H9 (cell line): ENCODE measurements at regions not wholly inside any gene's neighbourhood (a gene's known extent, or its start where the extent isn't known, plus 50 kb on each side); places are given as distances from the start of the nearest gene placed in this dataset.

Experiments used
- DNase-seq: peaks from one replicate; pipeline ENCODE4 v3.0.0-alpha.2; 2017
- H2AFZ ChIP-seq: one replicate; pipeline ENCODE4 v1.6.1; 2013; ENCODE audit warnings: mild to moderate bottlenecking, low read length, control low read depth, moderate library complexity
- H2AK5ac ChIP-seq: 2 replicates; pipeline ENCODE4 v1.6.1; 2013; ENCODE audit warnings: low read length, control low read depth, mixed read lengths; ENCODE audit not compliant: insufficient read length
- H2BK120ac ChIP-seq: one replicate; pipeline ENCODE4 v1.6.1; 2013; ENCODE audit warnings: low read depth, mild to moderate bottlenecking, low read length, control low read depth, inconsistent platforms; ENCODE audit not compliant: poor library complexity, severe bottlenecking
- H2BK12ac ChIP-seq: 2 replicates; pipeline ENCODE4 v1.6.1; 2013; ENCODE audit warnings: low read length, control low read depth, mixed read lengths, low read depth; ENCODE audit not compliant: insufficient read length
- H2BK15ac ChIP-seq: 2 replicates; pipeline ENCODE4 v1.6.1; 2013; ENCODE audit warnings: low read depth, low read length, control low read depth
- H2BK20ac ChIP-seq: one replicate; pipeline ENCODE4 v1.6.1; 2013; ENCODE audit warnings: low read depth, mild to moderate bottlenecking, low read length, control low read depth, inconsistent platforms; ENCODE audit not compliant: poor library complexity, severe bottlenecking
- H2BK5ac ChIP-seq: 2 replicates; pipeline ENCODE4 v1.6.1; 2013; ENCODE audit warnings: low read length, control low read depth, mixed read lengths; ENCODE audit not compliant: insufficient read length
- H3K14ac ChIP-seq: 2 replicates; pipeline ENCODE4 v1.6.1; 2013; ENCODE audit warnings: low read length, control low read depth; ENCODE audit not compliant: insufficient read depth
- H3K18ac ChIP-seq: 2 replicates; pipeline ENCODE4 v1.6.1; 2013; ENCODE audit warnings: low read depth, mild to moderate bottlenecking, mixed read lengths, low read length, control low read depth; ENCODE audit not compliant: insufficient read length
- H3K23ac ChIP-seq: 2 replicates; pipeline ENCODE4 v1.6.1; 2013; ENCODE audit warnings: low read length, control low read depth, mixed read lengths, low read depth; ENCODE audit not compliant: insufficient read length
- H3K23me2 ChIP-seq: 2 replicates; pipeline ENCODE4 v1.6.1; 2013; ENCODE audit warnings: low read depth, mild to moderate bottlenecking, mixed read lengths, low read length, control low read depth; ENCODE audit not compliant: insufficient read length, poor library complexity, severe bottlenecking
- H3K27ac ChIP-seq: 2 replicates; pipeline ENCODE4 v1.5.1; 2013; ENCODE audit warnings: low read length, control low read depth, mixed read lengths, low read depth; ENCODE audit not compliant: insufficient read length
- H3K27me3 ChIP-seq: 2 replicates; pipeline ENCODE4 v1.6.1; 2013; ENCODE audit warnings: low read length, control low read depth, inconsistent platforms; ENCODE audit not compliant: insufficient read depth
- H3K4ac ChIP-seq: 2 replicates; pipeline ENCODE4 v1.6.1; 2013; ENCODE audit warnings: low read depth, mild to moderate bottlenecking, control low read depth, inconsistent platforms, low read length, moderate library complexity
- H3K4me1 ChIP-seq: 2 replicates; pipeline ENCODE4 v1.6.1; 2013; ENCODE audit warnings: low read length, control low read depth, inconsistent platforms; ENCODE audit not compliant: insufficient read depth
- H3K4me2 ChIP-seq: 2 replicates; pipeline ENCODE4 v1.6.1; 2013; ENCODE audit warnings: low read length, control low read depth, mixed read lengths; ENCODE audit not compliant: insufficient read length, insufficient read depth
- H3K56ac ChIP-seq: 2 replicates; pipeline ENCODE4 v1.6.1; 2013; ENCODE audit warnings: low read depth, mild to moderate bottlenecking, mixed read lengths, low read length, control low read depth; ENCODE audit not compliant: insufficient read length
- H3K79me1 ChIP-seq: 2 replicates; pipeline ENCODE4 v1.6.1; 2013; ENCODE audit warnings: low read depth, mild to moderate bottlenecking, moderate library complexity, low read length, control low read depth, inconsistent platforms; ENCODE audit not compliant: insufficient read depth, poor library complexity, severe bottlenecking
- H3K79me2 ChIP-seq: 2 replicates; pipeline ENCODE4 v1.6.1; 2013; ENCODE audit warnings: low read length, control low read depth, inconsistent platforms; ENCODE audit not compliant: insufficient read depth
- H3K9ac ChIP-seq: 2 replicates; pipeline ENCODE4 v1.6.1; 2013; ENCODE audit warnings: low read length, control low read depth, mixed read lengths; ENCODE audit not compliant: insufficient read length; ENCODE audit errors: extremely low read depth
- H3K9me3 ChIP-seq: one replicate; pipeline ENCODE4 v1.6.1; 2013; ENCODE audit warnings: low read depth, low read length, inconsistent platforms; ENCODE audit not compliant: control insufficient read depth
- H3T11ph ChIP-seq: one replicate; pipeline ENCODE4 v1.6.1; 2013; ENCODE audit warnings: mild to moderate bottlenecking, low read length, control low read depth, inconsistent platforms
- H4K20me1 ChIP-seq: one replicate; pipeline ENCODE4 v1.6.1; 2013; ENCODE audit not compliant: control insufficient read depth, insufficient read length, insufficient read depth
- H4K5ac ChIP-seq: 2 replicates; pipeline ENCODE4 v1.6.1; 2013; ENCODE audit warnings: low read depth, mild to moderate bottlenecking, mixed read lengths, low read length, control low read depth; ENCODE audit not compliant: insufficient read length
- H4K8ac ChIP-seq: replicated peaks from 2 replicates; pipeline ENCODE4 v1.6.1; 2013; ENCODE audit warnings: low read length, control low read depth, mixed read lengths, low read depth; ENCODE audit not compliant: insufficient read length
- H4K91ac ChIP-seq: 2 replicates; pipeline ENCODE4 v1.6.1; 2013; ENCODE audit warnings: low read depth, mild to moderate bottlenecking, moderate library complexity, mixed read lengths, low read length, control low read depth; ENCODE audit not compliant: insufficient read length
- H3K27ac Mint-ChIP-seq, 3 experiments: 2 replicates in 2 of 3; 3 replicates in 1 of 3; pipeline ENCODE4 v1.8.0; 2020 to 2021; ENCODE audit warnings: mixed read lengths in 3 of 3, mild to moderate bottlenecking in 1 of 3, moderate library complexity in 1 of 3
- H3K27me3 Mint-ChIP-seq: 2 replicates; pipeline ENCODE4 v1.8.0; 2021; ENCODE audit warnings: low read depth, mild to moderate bottlenecking, moderate library complexity, mixed read lengths
- H3K36me3 Mint-ChIP-seq, 3 experiments: 2 replicates in 2 of 3; 3 replicates in 1 of 3; pipeline ENCODE4 v1.8.0; 2020 to 2021; ENCODE audit warnings: low read depth in 3 of 3, mixed read lengths in 3 of 3; ENCODE audit not compliant: insufficient read depth in 1 of 3
- H3K4me1 Mint-ChIP-seq, 2 experiments: 2 replicates each; pipeline ENCODE4 v1.8.0; 2020; ENCODE audit warnings: mixed read lengths in 2 of 2
- H3K4me3 Mint-ChIP-seq, 2 experiments: 2 replicates in 1 of 2; 3 replicates in 1 of 2; pipeline ENCODE4 v1.8.0; 2020 to 2021; ENCODE audit warnings: mild to moderate bottlenecking in 2 of 2, mixed read lengths in 2 of 2, moderate library complexity in 1 of 2
- H3K9me3 Mint-ChIP-seq, 2 experiments: 2 replicates in 1 of 2; 3 replicates in 1 of 2; pipeline ENCODE4 v1.8.0; 2020; ENCODE audit warnings: mild to moderate bottlenecking in 2 of 2, mixed read lengths in 2 of 2, moderate library complexity in 1 of 2
- WGBS: extraction: QIAGEN DNeasy Blood & Tissue Kit; methylation state at CpG from one replicate; pipeline ENCODE4 v1.1.7; 2013; ENCODE audit warnings: missing lambda C conversion rate, low lambda C conversion rate, mixed read lengths; ENCODE audit not compliant: insufficient read length; ENCODE audit errors: extremely low coverage; 5-methylcytosine and 5-hydroxymethylcytosine counted together
- TF ChIP-seq, protein P1 (sequence below): fragments of 200-600 bp; sonication (generic); conservative IDR thresholded peaks from 3 replicates; pipeline ENCODE4 v1.8.0; 2021; ENCODE audit warnings: antibody characterized with exemption, mild to moderate bottlenecking

DNA sequence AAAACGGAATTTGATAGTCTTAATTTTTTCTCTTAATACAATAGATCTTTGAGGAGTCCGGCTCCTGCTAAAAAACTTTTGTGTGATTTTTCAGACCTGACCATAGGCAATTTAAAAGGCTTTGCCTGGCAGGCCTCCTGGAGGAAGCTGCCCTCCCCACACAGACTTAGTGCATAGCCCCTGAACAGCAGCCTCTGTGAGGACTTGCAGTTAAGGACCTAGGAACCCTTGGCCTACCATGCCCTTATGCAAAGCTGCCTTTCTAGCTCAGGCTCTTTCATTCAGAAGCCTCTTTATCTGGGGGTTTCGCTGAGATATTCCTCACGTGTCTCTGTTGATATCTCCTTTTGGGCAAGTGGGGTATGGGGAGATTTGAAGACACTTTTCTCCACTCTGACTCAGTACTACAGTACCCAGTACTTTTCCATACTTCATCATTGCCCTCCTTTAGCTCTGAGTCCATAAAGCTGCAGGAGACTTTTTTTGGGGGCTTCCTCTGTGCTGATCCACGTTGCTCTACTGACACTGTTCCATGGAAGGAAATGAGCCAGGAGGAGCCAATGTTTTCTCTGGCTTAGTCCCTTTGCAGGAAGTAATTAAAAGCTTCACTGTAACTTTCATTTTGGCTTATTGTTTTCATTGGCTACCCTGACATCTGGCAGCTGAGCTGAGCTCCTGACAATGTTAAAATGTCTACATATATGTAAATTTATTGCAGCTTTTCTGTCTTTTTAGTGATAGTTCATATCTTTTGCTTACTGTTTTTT, 283.1 kb downstream of the TDRD3 start:
- no peaks in the 10 kb centered on the region for H3K27me3 Mint-ChIP-seq
- Histone ChIP-seq H2AFZ (no peak overlapping the region), H3K9me3 (no peaks in the 10 kb centered on the region), H4K20me1 (no peaks in the 10 kb centered on the region), H2BK20ac (no peak overlapping the region), H3K79me1 (no peaks in the 10 kb centered on the region), H3T11ph (no peak overlapping the region), H4K91ac (no peak overlapping the region), H2BK15ac (no peak overlapping the region), H3K23me2 (no peaks in the 10 kb centered on the region), H3K14ac (no peak overlapping the region), H2BK5ac (no peak overlapping the region), H3K27me3 (no peaks in the 10 kb centered on the region), H4K8ac (no peak overlapping the region), H2AK5ac (no peak overlapping the region), H3K4me1 (no peaks in the 10 kb centered on the region), H3K9ac (no peak overlapping the region), H4K5ac (no peak overlapping the region), H3K79me2 (no peaks in the 10 kb centered on the region), H3K4ac (no peak overlapping the region), H3K23ac (no peak overlapping the region), H3K56ac (no peak overlapping the region), H3K4me2 (no peak overlapping the region), H3K27ac (no peak overlapping the region), H3K18ac (no peak overlapping the region), H2BK120ac (no peak overlapping the region), H2BK12ac (no peak overlapping the region)
- no peaks in the 10 kb centered on the region for H3K36me3 Mint-ChIP-seq
- peaks cover 0 to 4% of the 10 kb centered on the region in 2 experiments; a peak in 1 of 4 replicates for H3K4me1 Mint-ChIP-seq
- TF ChIP-seq, protein P1, sequence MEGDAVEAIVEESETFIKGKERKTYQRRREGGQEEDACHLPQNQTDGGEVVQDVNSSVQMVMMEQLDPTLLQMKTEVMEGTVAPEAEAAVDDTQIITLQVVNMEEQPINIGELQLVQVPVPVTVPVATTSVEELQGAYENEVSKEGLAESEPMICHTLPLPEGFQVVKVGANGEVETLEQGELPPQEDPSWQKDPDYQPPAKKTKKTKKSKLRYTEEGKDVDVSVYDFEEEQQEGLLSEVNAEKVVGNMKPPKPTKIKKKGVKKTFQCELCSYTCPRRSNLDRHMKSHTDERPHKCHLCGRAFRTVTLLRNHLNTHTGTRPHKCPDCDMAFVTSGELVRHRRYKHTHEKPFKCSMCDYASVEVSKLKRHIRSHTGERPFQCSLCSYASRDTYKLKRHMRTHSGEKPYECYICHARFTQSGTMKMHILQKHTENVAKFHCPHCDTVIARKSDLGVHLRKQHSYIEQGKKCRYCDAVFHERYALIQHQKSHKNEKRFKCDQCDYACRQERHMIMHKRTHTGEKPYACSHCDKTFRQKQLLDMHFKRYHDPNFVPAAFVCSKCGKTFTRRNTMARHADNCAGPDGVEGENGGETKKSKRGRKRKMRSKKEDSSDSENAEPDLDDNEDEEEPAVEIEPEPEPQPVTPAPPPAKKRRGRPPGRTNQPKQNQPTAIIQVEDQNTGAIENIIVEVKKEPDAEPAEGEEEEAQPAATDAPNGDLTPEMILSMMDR, result no peak
- no peak overlapping the region for H3K4me3 Mint-ChIP-seq
- no peak overlapping the region for H3K27ac Mint-ChIP-seq
- no CpG with 5 or more reads among the region's 5 CpGs for WGBS
- DNase-seq, result peak; percentile 34
- no peaks in the 10 kb centered on the region for H3K9me3 Mint-ChIP-seq
